Left colon (tissue), 2 donors: ENCODE measurements at regions not wholly inside any gene's neighbourhood (a gene's known extent, or its start where the extent isn't known, plus 50 kb on each side); places are given as distances from the start of the nearest gene placed in this dataset.
A peak's percentile ranks its signal among the peaks of the same experiment; 100 is the strongest.

ENCODE experiments used
- ATAC-seq: fragments of 200-7000 bp; cut with Tn5 transposase; one replicate; pipeline ENCODE4 v1.9.1; 2020; ENCODE audit warnings: mild to moderate bottlenecking, moderate library complexity
- DNase-seq, 2 donors: peaks; one replicate each; pipeline ENCODE4 v3.0.0-alpha.2; 2020
- intact Hi-C, 2 donors: fragments of 100-400 bp; cut with DNase I in 1 of 2; cut with micrococcal nuclease in 1 of 2; formaldehyde crosslinking; loops; one replicate each; pipeline versions ENCODE4 v1.11.2 to v1.14.0; 2022; cut with DNase I, micrococcal nuclease
- donor health status: DM: no; HTN: no; CAD: no.
- donor health status: DM: yes; HTN: yes; CAD: no.

- ATAC-seq (no peak), DNase-seq (no peak)
- intact Hi-C loops, result no loop called here
These were observed 162.9 kb upstream of the CELF2 start for GRCh38 chr10:10854725-10855124.

GRCh38 chr10:10855151-10855581 is 162.5 kb upstream of the CELF2 start:
- ATAC-seq (no peak), DNase-seq (no peak)
- intact Hi-C loops, result no loop called here

- no peak for ATAC-seq
These were observed 157.2 kb upstream of the CELF2 start for GRCh38 chr10:10860455-10860976.

DNA sequence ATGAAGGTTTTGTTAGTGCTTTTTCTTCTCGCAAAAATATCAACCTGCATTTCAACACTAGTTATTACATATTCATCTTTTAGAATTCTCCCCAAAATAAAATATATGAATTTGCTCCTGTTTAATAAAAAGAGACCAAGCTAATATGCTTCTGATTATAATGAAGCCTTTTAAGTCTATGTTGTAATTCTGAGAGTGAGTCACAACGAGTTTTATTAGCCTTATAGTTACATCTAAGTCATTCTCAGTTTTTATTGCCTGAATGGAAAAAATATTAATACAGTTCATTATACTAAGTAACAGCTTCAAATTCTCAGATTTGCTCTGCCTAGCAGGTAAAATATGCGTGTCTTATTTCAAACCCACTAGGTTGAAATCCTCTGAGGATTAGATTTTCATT is 152.4 kb upstream of the CELF2 start:
- ATAC-seq (no peak), DNase-seq (no peak)
- intact Hi-C loops, result no loop called here

More at GRCh38 chr10:10860455-10860976, 157.2 kb upstream of the CELF2 start:
- intact Hi-C loops, result no loop called here
- DNase-seq, result no peak

DNA sequence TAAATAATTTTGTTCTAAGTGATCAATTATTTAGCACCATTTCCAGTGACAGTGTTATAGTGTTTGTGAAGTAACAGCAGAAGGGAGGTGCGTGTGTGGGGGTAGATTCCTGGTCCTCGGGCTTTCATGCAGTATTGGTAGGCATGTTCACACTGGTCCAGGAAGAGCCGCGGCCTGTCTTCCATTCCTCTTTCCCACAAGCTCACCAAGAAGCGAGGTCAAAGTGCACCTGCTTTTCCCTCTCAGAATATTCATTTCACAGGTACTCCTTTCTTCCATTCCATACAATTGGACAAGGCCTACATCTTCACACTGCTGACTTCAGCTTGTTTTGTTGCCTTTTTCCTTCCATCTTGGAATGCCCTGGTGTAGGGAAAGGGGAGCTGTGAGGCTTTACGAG is 151.8 kb upstream of the CELF2 start:
- ATAC-seq (no peak), DNase-seq (no peak)
- intact Hi-C loops, result no loop called here

DNA sequence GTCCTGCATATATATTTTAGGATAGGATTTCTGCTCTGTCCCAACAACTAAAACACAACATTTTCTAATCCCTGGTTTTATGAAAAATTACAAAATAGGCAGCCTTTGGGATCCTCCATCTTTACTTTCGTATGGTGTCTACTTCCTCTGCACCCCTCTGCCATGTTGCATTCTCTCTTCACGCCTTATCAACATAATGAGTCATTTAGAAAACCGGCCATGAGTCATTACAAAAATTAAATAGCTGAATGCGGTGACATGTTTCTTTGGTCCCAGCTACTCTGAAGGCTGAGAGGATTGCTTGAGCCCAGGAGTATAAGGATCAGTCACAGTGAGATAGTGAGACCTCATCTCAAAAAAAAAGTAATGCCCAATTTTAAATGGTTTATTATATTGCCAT is 148.1 kb upstream of the CELF2 start:
- intact Hi-C loops, result no loop called here
- no peak for ATAC-seq
- no peak for DNase-seq

GRCh38 chr10:10870523-10871241 is 147.0 kb upstream of the CELF2 start:
- DNase-seq (no peak), ATAC-seq (no peak)
- intact Hi-C loops, result no loop called here

DNA sequence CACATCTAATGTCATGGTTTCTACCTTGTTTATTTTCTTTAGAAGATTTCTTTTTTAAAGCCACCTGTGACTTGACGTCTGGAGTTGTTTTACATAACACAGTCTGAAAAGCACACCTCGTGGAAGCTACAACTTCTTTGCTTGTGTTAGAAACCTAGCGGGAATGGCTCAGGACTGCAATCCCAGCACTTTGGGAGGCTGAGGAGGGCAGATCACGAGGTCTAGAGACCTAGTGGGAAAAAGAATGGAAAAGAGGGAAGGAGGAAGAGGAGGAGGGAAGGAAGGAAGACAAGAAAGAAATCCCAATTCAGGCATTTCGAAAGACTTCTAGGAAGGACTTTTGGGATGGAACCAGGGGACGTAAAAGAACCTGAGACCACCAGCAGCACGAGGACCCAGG is 146.3 kb upstream of the CELF2 start:
- intact Hi-C loops, result no loop called here
- ATAC-seq (no peak), DNase-seq (no peak)

GRCh38 chr10:10872035-10872673 is 145.5 kb upstream of the CELF2 start:
- ATAC-seq, result peak; percentile 69
- intact Hi-C loops, result no loop called here
- DNase-seq, result no peak

DNA sequence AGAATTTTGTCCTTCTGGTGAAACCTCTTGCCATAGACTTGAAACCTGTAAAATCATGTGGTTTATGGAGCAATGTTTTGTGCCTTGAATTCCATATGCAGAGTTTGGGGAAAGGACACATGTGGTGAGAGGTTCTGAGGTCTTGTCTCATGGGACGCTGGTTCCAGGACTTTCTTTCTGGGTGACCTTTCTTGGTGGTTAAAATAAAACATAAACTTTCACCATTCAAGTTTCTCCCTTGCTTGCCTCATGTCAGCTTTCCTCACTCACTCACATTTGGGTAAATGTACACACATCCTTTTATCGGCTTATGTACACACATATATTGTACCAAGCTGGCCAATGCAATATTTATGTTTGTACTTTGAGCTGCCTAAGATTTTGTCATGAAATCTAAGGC is 144.9 kb upstream of the CELF2 start:
- peak; percentile 93 for ATAC-seq
- DNase-seq, result no peak
- intact Hi-C loops, result no loop called here

- intact Hi-C loops, result no loop called here
- ATAC-seq (no peak), DNase-seq (no peak)
These were observed 144.4 kb upstream of the CELF2 start for GRCh38 chr10:10873289-10873688.

GRCh38 chr10:10873915-10874314 is 143.8 kb upstream of the CELF2 start:
- intact Hi-C loops, result no loop called here

GRCh38 chr10:10878963-10879362 is 138.7 kb upstream of the CELF2 start:
- intact Hi-C loops, result no loop called here
- ATAC-seq, result no peak
- no peak for DNase-seq

More at GRCh38 chr10:10873915-10874314, 143.8 kb upstream of the CELF2 start:
- DNase-seq, result no peak
- no peak for ATAC-seq

DNA sequence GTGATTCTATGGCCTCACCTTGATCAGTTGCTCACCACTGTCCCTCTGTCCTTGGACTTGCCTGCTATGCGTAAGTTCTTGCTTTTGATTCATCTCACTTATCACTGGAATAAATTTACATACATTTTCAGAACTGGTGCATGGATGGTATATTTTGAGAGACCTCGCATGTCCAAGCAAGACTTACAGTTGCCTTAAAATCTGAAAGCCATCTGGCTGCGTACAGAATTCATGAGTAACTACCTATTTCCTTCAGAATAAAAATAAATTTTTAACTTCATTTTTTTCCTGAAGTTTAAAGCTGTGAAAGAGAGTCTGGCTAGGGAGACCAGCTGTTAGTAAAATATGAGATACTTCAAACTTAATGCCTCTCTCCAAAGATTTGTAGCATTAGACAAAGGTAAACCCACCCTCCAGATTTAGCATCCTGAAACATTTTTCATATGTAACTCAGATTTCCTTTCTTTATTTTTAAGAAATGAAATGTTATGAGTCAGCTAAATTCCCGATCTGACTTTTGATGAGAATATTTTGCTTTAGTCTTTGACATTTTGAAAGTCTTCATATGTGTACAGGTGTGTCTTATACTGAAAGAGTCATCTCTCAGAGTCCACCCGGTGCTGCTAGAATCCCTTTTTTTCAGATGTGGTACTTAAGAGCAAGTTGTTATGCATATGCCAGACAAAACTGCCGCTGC is 136.4 kb upstream of the CELF2 start:
- intact Hi-C loops, result no loop called here
- DNase-seq, result no peak
- ATAC-seq, result no peak

DNA sequence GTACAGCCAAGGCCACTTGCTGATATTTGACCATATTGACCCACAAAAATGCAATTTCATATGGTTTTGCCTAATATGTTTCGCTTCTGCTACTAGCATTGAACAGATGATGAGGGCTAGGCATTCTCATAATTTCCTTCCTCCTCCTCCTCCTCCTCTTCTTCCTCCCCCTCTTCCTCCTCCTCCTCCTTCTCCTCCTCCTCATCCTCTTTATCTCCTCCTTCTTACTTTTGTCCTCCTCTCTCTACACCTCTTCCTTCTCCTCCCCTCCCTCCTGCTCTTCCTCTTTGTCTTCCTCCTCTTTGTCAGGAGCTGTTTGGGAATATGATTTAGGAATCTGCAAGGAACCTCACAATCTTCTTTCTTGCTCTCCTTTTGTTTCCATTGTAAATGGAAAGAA is 133.9 kb upstream of the CELF2 start:
- intact Hi-C loops, result no loop called here
- no peak for ATAC-seq
- DNase-seq, result no peak

DNA sequence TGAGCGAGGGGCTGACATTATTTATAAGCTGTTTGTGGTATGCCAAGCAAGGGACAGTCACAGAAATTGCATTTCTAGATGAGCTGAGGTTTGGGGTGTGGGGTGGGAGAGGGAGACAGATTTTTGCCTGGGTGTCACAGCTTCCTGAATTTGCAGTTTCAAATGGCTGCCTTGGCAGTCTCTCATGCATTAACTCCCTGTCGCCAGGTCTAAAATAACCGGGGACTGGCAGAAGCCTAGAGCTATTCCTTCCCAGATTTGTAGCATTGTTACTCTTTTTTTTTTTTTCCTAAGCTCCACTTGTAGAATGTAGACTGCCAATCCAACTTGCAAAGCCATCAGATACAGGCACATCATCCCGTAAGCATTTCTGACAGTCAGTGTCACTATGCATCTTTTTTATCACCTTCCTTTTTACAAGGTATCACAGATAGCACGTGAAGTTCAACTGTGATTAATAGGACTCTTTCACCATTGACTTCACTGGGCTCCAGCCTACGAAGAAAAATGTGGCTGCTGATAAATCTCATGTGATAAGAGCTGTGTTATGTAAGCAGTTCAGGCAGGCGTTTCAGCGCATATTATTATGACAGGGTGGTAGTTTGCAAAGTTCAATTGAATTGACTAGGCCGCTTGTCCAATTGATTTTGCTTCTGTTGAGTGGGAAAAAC is 130.7 kb upstream of the CELF2 start:
- intact Hi-C loops, result no loop called here
- ATAC-seq (no peak), DNase-seq (no peak)

GRCh38 chr10:10891124-10892082 is 126.3 kb upstream of the CELF2 start:
- DNase-seq, result no peak
- intact Hi-C loops, result no loop called here
- no peak for ATAC-seq

DNA sequence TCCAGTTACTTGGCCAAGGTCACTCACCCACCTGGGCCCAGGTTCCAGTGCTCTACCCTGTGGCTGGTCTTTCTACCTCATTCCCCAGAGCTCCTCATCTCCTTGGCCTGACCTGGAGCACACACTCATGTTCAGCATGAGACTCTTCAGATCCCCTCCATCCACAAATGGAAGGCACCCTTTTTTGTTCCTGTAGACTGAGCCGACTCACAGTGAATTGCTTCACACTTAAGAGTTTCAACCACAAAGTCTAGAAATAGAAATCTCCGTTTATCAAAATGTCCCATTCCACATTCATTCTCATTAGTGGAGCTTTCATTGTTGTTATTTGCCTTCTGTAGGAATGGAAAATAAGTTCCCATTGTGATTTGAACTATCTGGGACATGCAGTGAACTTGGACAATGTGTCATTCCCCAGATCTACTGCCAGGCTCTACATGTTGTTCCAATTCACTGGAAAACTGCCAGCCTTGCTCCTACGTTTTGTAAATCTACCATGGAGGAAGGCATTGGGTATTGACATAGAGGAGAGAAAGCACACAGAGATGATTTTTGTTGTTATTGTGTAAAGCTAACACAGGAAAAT is 125.3 kb upstream of the CELF2 start:
- DNase-seq (no peak), ATAC-seq (no peak)
- intact Hi-C loops, result no loop called here
